Stimulated activated CD8-positive, alpha-beta memory T cell treated with anti-CD3 and anti-CD28 coated beads, Interleukin-12 subunit alpha, Interleukin-12 subunit beta, amount 100 ng/mL, for 24 hours (primary cell): ENCODE measurements at regions not wholly inside any gene's neighbourhood (a gene's known extent, or its start where the extent isn't known, plus 50 kb on each side); places are given as distances from the start of the nearest gene placed in this dataset.

Experiments used
- DNase-seq: peaks from one replicate; pipeline ENCODE4 v3.0.0-alpha.2; 2020; ENCODE audit errors: extremely low read depth

GRCh38 chr5:74424162-74424868, 216.2 kb downstream of the ENC1 start:
- no peak for DNase-seq

GRCh38 chr5:74423383-74423782, 217.1 kb downstream of the ENC1 start:
- DNase-seq = no peak

- no peak for DNase-seq
Observed at GRCh38 chr5:74422671-74423070, 217.9 kb downstream of the ENC1 start.

GRCh38 chr5:74422030-74422429, 218.5 kb downstream of the ENC1 start:
- DNase-seq = no peak

GRCh38 chr5:74421377-74421776, 219.2 kb downstream of the ENC1 start:
- DNase-seq = no peak

GRCh38 chr5:74420947-74421346, 219.6 kb downstream of the ENC1 start:
- no peak for DNase-seq

- no peak for DNase-seq
Observed at GRCh38 chr5:74420220-74420619, 220.3 kb downstream of the ENC1 start.

- no peak for DNase-seq
Observed at GRCh38 chr5:74419468-74419867, 221.1 kb downstream of the ENC1 start.

- DNase-seq = no peak
Observed at GRCh38 chr5:74418709-74419108, 221.8 kb downstream of the ENC1 start.

GRCh38 chr5:74418261-74418660, 222.3 kb downstream of the ENC1 start:
- no peak for DNase-seq

- no peak for DNase-seq
Observed at GRCh38 chr5:74415695-74416102, 224.8 kb downstream of the ENC1 start.

- DNase-seq = no peak
Observed at GRCh38 chr5:74414228-74414627, 226.3 kb downstream of the ENC1 start.

GRCh38 chr5:74413403-74414048, 227.0 kb downstream of the ENC1 start:
- no peak for DNase-seq

- DNase-seq = no peak
Observed at GRCh38 chr5:74412066-74412465, 228.5 kb downstream of the ENC1 start.

- no peak for DNase-seq
Observed at GRCh38 chr5:74409712-74410111, 230.8 kb downstream of the ENC1 start.

GRCh38 chr5:74409166-74409706, 231.3 kb downstream of the ENC1 start:
- no peak for DNase-seq

- no peak for DNase-seq
Observed at GRCh38 chr5:74408150-74409043, 232.1 kb downstream of the ENC1 start.

GRCh38 chr5:74407701-74408100, 232.8 kb downstream of the ENC1 start:
- no peak for DNase-seq

GRCh38 chr5:74406844-74407243, 233.7 kb downstream of the ENC1 start:
- DNase-seq = no peak

- DNase-seq = no peak
Observed at GRCh38 chr5:74405593-74405992, 234.9 kb downstream of the ENC1 start.

GRCh38 chr5:74404574-74405508, 235.7 kb downstream of the ENC1 start:
- no peak for DNase-seq
